Common myeloid progenitor, CD34-positive (primary cell): ENCODE measurements at regions not wholly inside any gene's neighbourhood (a gene's known extent, or its start where the extent isn't known, plus 50 kb on each side); places are given as distances from the start of the nearest gene placed in this dataset.

Source experiments
- CTCF ChIA-PET: fragments of 350-600 bp; sonication (Branson Sonifier 250); formaldehyde crosslinking; loops from one replicate; lab custom pipeline; 2021; ENCODE audit warnings: antibody characterized with exemption; lab: Charles Lee
- POLR2A ChIA-PET: fragments of 350-600 bp; sonication (Branson Sonifier 250); formaldehyde crosslinking; loops from one replicate; lab custom pipeline; 2021; ENCODE audit warnings: antibody characterized with exemption; lab: Charles Lee
- DNase-seq, 3 donors: peaks; one replicate each; pipeline versions ENCODE4 v3.0.0 to v3.0.0-alpha.2; 2013
- H3K27ac ChIP-seq, 2 experiments: 1 replicate in 1 of 2; 2 replicates in 1 of 2; pipeline ENCODE4 v1.7.0; 2013; ENCODE audit warnings: inconsistent platforms in 2 of 2, low read length in 2 of 2, mild to moderate bottlenecking in 2 of 2, low read depth in 1 of 2, moderate library complexity in 1 of 2; ENCODE audit not compliant: severe bottlenecking in 2 of 2, insufficient read depth in 1 of 2, poor library complexity in 1 of 2
- H3K27me3 ChIP-seq, 5 experiments: replicated peaks in 2 of 5; 1 replicate in 3 of 5; 2 replicates in 2 of 5; pipeline versions ENCODE4 v1.6.1 to v1.7.0; 2013; ENCODE audit warnings: low read length in 4 of 5, mild to moderate bottlenecking in 2 of 5, moderate library complexity in 2 of 5, inconsistent platforms in 1 of 5; ENCODE audit not compliant: insufficient read depth in 5 of 5, control insufficient read depth in 4 of 5
- H3K36me3 ChIP-seq, 4 experiments: 1 replicate in 2 of 4; 2 replicates in 2 of 4; pipeline versions ENCODE4 v1.6.1 to v1.7.0; 2013; ENCODE audit warnings: low read length in 3 of 4, control low read depth in 1 of 4, mild to moderate bottlenecking in 1 of 4; ENCODE audit not compliant: control insufficient read depth in 4 of 4, insufficient read depth in 4 of 4
- H3K4me1 ChIP-seq, 4 experiments: 1 replicate in 3 of 4; 2 replicates in 1 of 4; pipeline versions ENCODE4 v1.6.1 to v1.7.1; 2013; ENCODE audit warnings: low read length in 3 of 4, mild to moderate bottlenecking in 3 of 4, control low read depth in 1 of 4, inconsistent platforms in 1 of 4, moderate library complexity in 1 of 4; ENCODE audit not compliant: control insufficient read depth in 4 of 4, insufficient read depth in 4 of 4; ENCODE audit errors: control extremely low read depth in 1 of 4
- H3K4me3 ChIP-seq, 7 experiments: 1 replicate in 4 of 7; 2 replicates in 3 of 7; pipeline versions ENCODE4 v1.5.1 to v1.7.0; 2013; ENCODE audit warnings: mild to moderate bottlenecking in 7 of 7, low read length in 6 of 7, moderate library complexity in 6 of 7, inconsistent platforms in 2 of 7, low read depth in 2 of 7, control low read depth in 1 of 7; ENCODE audit not compliant: insufficient read depth in 4 of 7, control insufficient read depth in 1 of 7; ENCODE audit errors: extremely low read depth in 1 of 7
- H3K9me3 ChIP-seq, 5 experiments: 1 replicate in 4 of 5; 2 replicates in 1 of 5; pipeline versions ENCODE4 v1.6.1 to v1.7.1; 2013; ENCODE audit warnings: low read length in 4 of 5, mild to moderate bottlenecking in 2 of 5, inconsistent platforms in 1 of 5, low read depth in 1 of 5, moderate library complexity in 1 of 5; ENCODE audit not compliant: control insufficient read depth in 4 of 5, insufficient read depth in 2 of 5; ENCODE audit errors: control extremely low read depth in 1 of 5
- WGBS: methylation state at CpG from one replicate; pipeline ENCODE4 v1.1.5; 2013; ENCODE audit not compliant: insufficient coverage; 5-methylcytosine and 5-hydroxymethylcytosine counted together

GRCh38 chr14:46198676-46199075, 452.9 kb downstream of the RPL10L start:
- ChIA-PET POLR2A (no interaction called here), CTCF (no interaction called here)

DNA sequence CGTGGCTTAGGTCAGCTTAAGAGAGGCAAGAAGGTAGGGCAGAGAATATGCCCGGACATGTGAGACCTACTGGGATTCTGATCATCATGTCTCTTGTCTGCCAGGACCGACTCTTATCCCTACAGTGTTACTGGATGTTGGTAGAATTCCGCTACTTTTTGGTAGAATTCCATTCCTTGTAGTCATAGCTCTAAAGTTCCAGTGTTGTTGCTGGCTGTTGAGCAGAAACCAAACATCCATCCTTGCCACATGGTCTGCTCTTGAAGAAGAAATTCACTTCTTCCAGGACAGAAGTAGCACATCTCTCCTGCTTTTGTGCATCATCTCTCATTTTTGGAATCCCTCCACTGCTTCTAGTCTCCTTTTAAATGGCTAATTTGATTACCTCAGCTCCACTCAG, 453.7 kb downstream of the RPL10L start:
- Histone ChIP-seq H3K36me3 (no peaks in the 10 kb centered on the region), H3K27ac (no peak overlapping the region), H3K9me3 (no peaks in the 10 kb centered on the region), H3K4me3 (no peak overlapping the region), H3K27me3 (no peaks in the 10 kb centered on the region), H3K4me1 (no peaks in the 10 kb centered on the region)
- POLR2A ChIA-PET, result no interaction called here
- 96% methylated on average over 4 of the region's 4 CpGs for WGBS
- no peak for DNase-seq
- CTCF ChIA-PET, result no interaction called here

More at GRCh38 chr14:46198676-46199075, 452.9 kb downstream of the RPL10L start:
- H3K27ac ChIP-seq, result no peak overlapping the region
- DNase-seq, result no peak
- no peaks in the 10 kb centered on the region for H3K36me3 ChIP-seq
- H3K4me1 ChIP-seq, result no peaks in the 10 kb centered on the region
- 79% methylated on average over 2 of the region's 2 CpGs for WGBS
- H3K4me3 ChIP-seq, result no peak overlapping the region
- H3K27me3 ChIP-seq, result no peaks in the 10 kb centered on the region
- H3K9me3 ChIP-seq, result no peaks in the 10 kb centered on the region
